Central memory CD8-positive, alpha-beta T cell (primary cell): ENCODE measurements at regions not wholly inside any gene's neighbourhood (a gene's known extent, or its start where the extent isn't known, plus 50 kb on each side); places are given as distances from the start of the nearest gene placed in this dataset.

ENCODE experiments used
- ATAC-seq: fragments of 150-1000 bp; cut with Tn5 transposase; replicated peaks from 2 replicates; pipeline ENCODE4 v1.10.0; 2022; ENCODE audit warnings: mild to moderate bottlenecking, moderate FRiP score, moderate number of reproducible peaks; ENCODE audit not compliant: poor library complexity, severe bottlenecking; ENCODE audit errors: extremely low read depth
- DNase-seq, 2 donors: peaks; one replicate each; pipeline ENCODE4 v3.0.0; 2021; ENCODE audit warnings: low spot score in 2 of 2
- H3K27ac Mint-ChIP-seq: one replicate; pipeline ENCODE4 v1.8.0; 2022; ENCODE audit warnings: low read depth, mild to moderate bottlenecking, moderate library complexity, mixed read lengths
- H3K27me3 Mint-ChIP-seq: one replicate; pipeline ENCODE4 v1.8.0; 2022; ENCODE audit warnings: mixed read lengths
- H3K36me3 Mint-ChIP-seq: one replicate; pipeline ENCODE4 v1.8.0; 2022; ENCODE audit warnings: mild to moderate bottlenecking, moderate library complexity, mixed read lengths; ENCODE audit not compliant: insufficient read depth
- H3K4me1 Mint-ChIP-seq: one replicate; pipeline ENCODE4 v1.8.0; 2022; ENCODE audit warnings: mixed read lengths
- H3K4me3 Mint-ChIP-seq: one replicate; pipeline ENCODE4 v1.8.0; 2022; ENCODE audit warnings: mild to moderate bottlenecking, moderate library complexity, mixed read lengths
- H3K9me3 Mint-ChIP-seq: one replicate; pipeline ENCODE4 v1.8.0; 2022; ENCODE audit warnings: mixed read lengths

GRCh38 chr9:99748266-99748665 lies 73.4 kb upstream of the NR4A3 start:
- Mint-ChIP-seq H3K27me3 (peaks cover 17% of the 10 kb centered on the region), H3K27ac (no peak overlapping the region), H3K9me3 (no peaks in the 10 kb centered on the region), H3K36me3 (no peaks in the 10 kb centered on the region), H3K4me3 (no peak overlapping the region), H3K4me1 (no peaks in the 10 kb centered on the region)
- ATAC-seq = no peak
- no peak for DNase-seq

- Mint-ChIP-seq H3K27ac (no peak overlapping the region), H3K4me3 (no peak overlapping the region), H3K36me3 (no peaks in the 10 kb centered on the region), H3K4me1 (no peaks in the 10 kb centered on the region), H3K27me3 (peaks cover 17% of the 10 kb centered on the region), H3K9me3 (no peaks in the 10 kb centered on the region)
- no peak for ATAC-seq
- no peak for DNase-seq
Measured at GRCh38 chr9:99748676-99749075, 73.0 kb upstream of the NR4A3 start.

GRCh38 chr9:99749641-99750040 lies 72.0 kb upstream of the NR4A3 start:
- Mint-ChIP-seq H3K36me3 (no peaks in the 10 kb centered on the region), H3K4me1 (no peaks in the 10 kb centered on the region), H3K27me3 (peaks cover 17% of the 10 kb centered on the region), H3K27ac (no peak overlapping the region), H3K9me3 (no peaks in the 10 kb centered on the region), H3K4me3 (no peak overlapping the region)
- ATAC-seq = no peak
- no peak for DNase-seq

GRCh38 chr9:99750526-99750925 lies 71.2 kb upstream of the NR4A3 start:
- Mint-ChIP-seq H3K9me3 (no peaks in the 10 kb centered on the region), H3K4me1 (no peaks in the 10 kb centered on the region), H3K4me3 (no peak overlapping the region), H3K27ac (no peak overlapping the region), H3K36me3 (no peaks in the 10 kb centered on the region), H3K27me3 (peaks cover 17% of the 10 kb centered on the region)
- DNase-seq = no peak
- no peak for ATAC-seq

- ATAC-seq (no peak), DNase-seq (no peak)
- Mint-ChIP-seq H3K4me3 (no peak overlapping the region), H3K4me1 (no peaks in the 10 kb centered on the region), H3K9me3 (no peaks in the 10 kb centered on the region), H3K36me3 (no peaks in the 10 kb centered on the region), H3K27ac (no peak overlapping the region), H3K27me3 (peaks cover 13% of the 10 kb centered on the region)
Measured at GRCh38 chr9:99752417-99753109, 69.1 kb upstream of the NR4A3 start.

- DNase-seq (no peak), ATAC-seq (no peak)
- H3K4me3 Mint-ChIP-seq = no peak overlapping the region
- H3K9me3 Mint-ChIP-seq = no peaks in the 10 kb centered on the region
- H3K27me3 Mint-ChIP-seq = peaks cover 9% of the 10 kb centered on the region
- no peaks in the 10 kb centered on the region for H3K4me1 Mint-ChIP-seq
- H3K36me3 Mint-ChIP-seq = no peaks in the 10 kb centered on the region
- no peak overlapping the region for H3K27ac Mint-ChIP-seq
Measured at GRCh38 chr9:99753436-99753835, 68.2 kb upstream of the NR4A3 start.

- Mint-ChIP-seq H3K36me3 (no peaks in the 10 kb centered on the region), H3K4me3 (no peak overlapping the region), H3K9me3 (no peaks in the 10 kb centered on the region), H3K4me1 (no peaks in the 10 kb centered on the region), H3K27ac (no peak overlapping the region), H3K27me3 (peaks cover 7% of the 10 kb centered on the region)
- ATAC-seq (no peak), DNase-seq (no peak)
Measured at GRCh38 chr9:99760421-99760820, 61.3 kb upstream of the NR4A3 start.

GRCh38 chr9:99762470-99762869 lies 59.2 kb upstream of the NR4A3 start:
- Mint-ChIP-seq H3K27me3 (peaks cover 10% of the 10 kb centered on the region), H3K4me3 (no peak overlapping the region), H3K9me3 (no peaks in the 10 kb centered on the region), H3K4me1 (no peaks in the 10 kb centered on the region), H3K36me3 (no peaks in the 10 kb centered on the region), H3K27ac (no peak overlapping the region)
- ATAC-seq (no peak), DNase-seq (no peak)
